GM18520 (cell line): ENCODE measurements at regions not wholly inside any gene's neighbourhood (a gene's known extent, or its start where the extent isn't known, plus 50 kb on each side); places are given as distances from the start of the nearest gene placed in this dataset.
"Not testable (repeated sequence)": the region's sequence is repeated elsewhere in the genome, so short reads cannot be mapped to it uniquely, and the experiment has no call there.

Experiments used
- ATAC-seq: cut with Tn5 transposase; IDR thresholded peaks from one replicate; pipeline ENCODE4 v1.9.1; 2021; ENCODE audit not compliant: unreplicated experiment

DNA sequence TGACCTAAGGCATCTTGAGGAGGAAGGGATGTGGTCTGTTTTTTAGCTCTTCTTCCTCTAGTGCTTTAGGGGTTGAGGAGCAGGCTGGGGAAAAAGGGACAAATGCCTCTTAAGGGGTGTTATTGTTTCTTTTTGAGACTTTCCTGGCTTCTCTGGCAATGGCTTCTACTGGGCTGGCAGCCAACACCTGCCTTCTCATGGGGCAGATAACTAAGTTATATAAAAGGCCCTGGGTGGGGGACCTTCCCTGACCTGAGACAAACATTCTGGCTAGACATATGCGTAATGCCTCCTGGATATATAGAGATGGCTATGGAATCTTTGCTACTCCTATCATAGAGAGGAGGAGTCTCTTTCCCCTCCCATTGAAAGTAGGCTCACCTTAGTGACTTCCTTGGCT is 179.2 kb upstream of the PROK2 start:
- ATAC-seq, result no peak

DNA sequence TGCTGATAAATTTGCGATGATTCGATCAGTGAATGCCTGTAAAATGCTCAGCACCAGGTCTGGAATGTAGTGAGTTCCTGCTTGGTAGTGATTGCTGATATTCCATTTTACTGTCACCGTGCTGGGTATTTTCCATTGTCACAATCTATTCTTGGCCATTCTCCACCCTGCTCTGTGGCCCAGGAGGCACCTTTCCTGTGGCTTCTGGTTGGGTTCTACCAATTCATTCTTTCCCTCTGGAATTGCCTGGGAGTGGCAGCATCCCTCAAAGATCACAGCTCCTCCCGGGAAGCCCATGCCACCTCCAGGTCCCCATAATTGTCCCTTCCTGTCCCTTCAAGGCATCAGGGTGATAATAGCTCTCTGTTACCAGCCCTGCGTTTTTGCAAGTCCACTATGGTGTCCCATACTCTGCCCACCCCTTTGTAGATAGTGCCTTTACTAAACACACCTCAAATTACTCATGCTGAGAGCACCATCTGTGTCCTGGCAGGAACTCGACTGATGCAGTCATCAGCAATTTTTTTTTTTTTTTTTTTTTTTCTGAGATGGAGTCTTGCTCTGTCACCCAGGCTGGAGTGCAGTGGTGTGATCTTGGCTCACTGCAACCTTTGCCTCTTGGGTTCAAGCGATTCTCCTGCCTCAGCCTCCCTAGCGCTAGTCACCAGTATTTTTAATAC is 177.8 kb upstream of the PROK2 start:
- ATAC-seq, result no peak

- no peak for ATAC-seq
Observed at GRCh38 chr3:71961891-71962290, 176.9 kb upstream of the PROK2 start.

- no peak for ATAC-seq
Observed at GRCh38 chr3:71961378-71961777, 176.4 kb upstream of the PROK2 start.

DNA sequence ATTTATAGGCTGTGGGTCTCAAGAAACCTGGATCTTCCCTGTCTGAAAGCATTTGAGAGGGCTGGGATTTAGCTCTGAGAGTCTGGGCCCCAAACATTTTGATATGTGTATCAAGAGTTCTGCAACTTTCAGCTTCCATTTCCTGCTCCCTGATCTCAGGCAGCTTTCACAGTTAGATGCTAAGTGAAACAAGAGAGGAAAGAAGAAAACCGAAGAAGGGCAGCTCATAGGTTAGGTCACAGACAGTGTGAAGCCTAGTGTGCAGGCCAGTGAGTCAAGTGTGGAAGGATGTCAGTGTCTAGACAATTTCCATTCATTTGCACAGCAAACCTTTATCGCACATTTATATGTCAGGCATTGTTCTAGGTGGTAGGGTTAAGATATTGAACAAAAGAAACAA is 173.6 kb upstream of the PROK2 start:
- ATAC-seq, result no peak

GRCh38 chr3:71956716-71957115 is 171.8 kb upstream of the PROK2 start:
- ATAC-seq, result no peak

DNA sequence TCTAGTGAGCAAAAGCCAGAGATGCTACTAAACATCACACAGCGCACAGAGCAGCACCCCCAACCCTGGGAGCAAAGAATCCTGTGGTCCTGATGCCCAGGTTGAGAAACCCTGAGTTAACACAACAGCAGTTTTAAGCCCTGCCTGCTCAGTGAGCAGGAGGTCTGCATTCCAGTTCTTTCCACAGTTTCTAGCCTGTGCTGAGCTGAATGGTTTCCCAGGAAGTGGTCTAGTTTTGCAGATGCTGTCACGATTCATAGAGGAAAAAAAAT is 171.1 kb upstream of the PROK2 start:
- ATAC-seq, result no peak

- no peak for ATAC-seq
Observed at GRCh38 chr3:71955240-71956068, 170.5 kb upstream of the PROK2 start.

- ATAC-seq, result no peak
Observed at GRCh38 chr3:71951842-71952241, 166.9 kb upstream of the PROK2 start.

- ATAC-seq, result no peak
Observed at GRCh38 chr3:71951361-71951760, 166.4 kb upstream of the PROK2 start.

DNA sequence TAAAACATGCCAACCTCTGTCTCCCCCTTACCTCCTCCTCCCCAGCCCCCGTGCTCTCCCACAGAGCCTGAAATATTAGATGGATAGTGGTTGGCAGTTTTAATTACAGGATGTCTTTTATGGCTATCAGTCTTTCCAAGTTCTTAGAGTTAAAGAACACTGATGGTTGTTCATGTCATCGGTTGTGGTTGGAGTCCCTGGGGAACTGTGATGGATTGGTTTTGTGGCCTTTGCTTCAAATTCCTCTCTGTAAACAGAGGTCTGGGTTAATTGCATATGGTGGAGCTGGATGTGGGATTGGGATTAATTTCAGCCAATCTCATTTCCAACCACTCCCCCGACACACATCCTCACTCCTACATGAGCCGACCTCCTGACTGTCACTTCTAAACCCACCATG is 164.5 kb upstream of the PROK2 start:
- ATAC-seq, result no peak

GRCh38 chr3:71944482-71945065 is 159.6 kb upstream of the PROK2 start:
- no peak for ATAC-seq

DNA sequence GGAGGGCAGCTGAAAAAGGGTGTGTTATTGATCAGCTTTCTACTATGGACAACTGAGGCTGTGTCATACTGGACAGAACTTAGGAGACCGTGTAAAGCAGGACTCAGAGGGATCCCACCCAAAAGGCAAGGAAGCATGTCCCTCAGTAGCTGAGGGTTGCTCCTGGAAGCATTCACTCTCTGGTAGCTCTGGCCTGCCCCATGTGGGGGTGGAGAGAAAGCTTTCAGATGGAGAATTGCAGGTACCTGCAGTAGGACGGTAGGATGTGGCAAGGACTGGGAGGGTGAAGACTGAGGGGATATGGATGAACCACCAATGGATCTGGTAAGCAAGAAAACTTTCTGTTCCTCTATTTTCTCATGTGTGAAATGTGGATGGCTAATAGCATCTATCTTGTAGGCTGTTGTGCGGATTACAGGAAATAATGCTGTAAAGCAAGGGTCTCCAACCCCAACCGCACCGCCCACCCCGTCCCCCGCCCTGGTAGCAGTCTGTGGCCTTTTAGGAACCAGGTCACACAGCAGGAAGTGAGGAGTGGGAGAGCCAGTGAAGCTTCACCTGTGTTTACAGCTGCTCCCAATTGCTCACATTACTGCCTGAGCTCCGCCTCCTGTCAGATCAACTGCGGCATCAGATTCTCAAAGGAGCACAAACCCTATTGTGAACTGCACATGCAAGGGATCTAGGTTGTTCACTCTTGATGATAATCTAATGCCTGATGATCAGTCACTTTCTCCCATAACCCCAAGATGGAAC is 157.7 kb upstream of the PROK2 start:
- ATAC-seq, result no peak

GRCh38 chr3:71940486-71940885 is 155.5 kb upstream of the PROK2 start:
- no peak for ATAC-seq

DNA sequence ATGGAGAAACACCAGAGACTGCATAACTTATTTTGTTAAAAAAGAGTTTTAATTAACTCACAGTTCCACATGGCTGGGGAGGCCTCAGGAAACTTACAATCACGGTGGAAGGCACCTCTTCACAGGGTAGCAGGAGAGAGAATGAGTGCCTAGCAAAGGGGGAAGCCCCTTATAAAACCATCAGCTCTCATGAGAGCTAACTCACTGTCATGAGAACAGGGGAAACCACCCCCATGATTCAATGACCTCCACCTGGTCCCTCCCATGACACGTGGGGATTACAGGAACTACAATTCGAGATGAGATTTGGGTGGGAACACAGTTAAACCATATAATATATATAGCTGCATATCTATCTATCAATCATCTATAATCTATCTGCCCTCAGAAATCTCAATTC is 153.1 kb upstream of the PROK2 start:
- not testable (repeated sequence) for ATAC-seq

DNA sequence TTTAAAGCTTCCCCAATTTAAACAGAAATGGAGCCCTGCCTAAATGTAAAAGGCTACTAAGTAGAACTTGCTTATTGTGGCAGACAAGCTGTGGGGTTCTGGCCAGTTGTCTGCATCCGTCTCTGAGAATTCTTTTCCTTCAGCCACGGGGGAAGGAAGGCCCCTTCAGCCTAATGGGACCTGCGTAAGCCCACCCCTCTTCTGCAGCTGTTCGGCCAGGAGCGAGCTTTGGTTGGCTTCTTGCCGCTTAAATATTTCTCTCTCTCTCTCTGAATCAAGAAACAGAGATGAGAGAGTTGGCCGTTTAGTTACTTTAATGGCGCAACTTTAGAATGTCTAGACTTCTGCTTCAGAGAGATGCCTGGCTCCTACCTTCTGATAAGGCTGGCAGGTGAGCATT is 151.7 kb upstream of the PROK2 start:
- no peak for ATAC-seq

DNA sequence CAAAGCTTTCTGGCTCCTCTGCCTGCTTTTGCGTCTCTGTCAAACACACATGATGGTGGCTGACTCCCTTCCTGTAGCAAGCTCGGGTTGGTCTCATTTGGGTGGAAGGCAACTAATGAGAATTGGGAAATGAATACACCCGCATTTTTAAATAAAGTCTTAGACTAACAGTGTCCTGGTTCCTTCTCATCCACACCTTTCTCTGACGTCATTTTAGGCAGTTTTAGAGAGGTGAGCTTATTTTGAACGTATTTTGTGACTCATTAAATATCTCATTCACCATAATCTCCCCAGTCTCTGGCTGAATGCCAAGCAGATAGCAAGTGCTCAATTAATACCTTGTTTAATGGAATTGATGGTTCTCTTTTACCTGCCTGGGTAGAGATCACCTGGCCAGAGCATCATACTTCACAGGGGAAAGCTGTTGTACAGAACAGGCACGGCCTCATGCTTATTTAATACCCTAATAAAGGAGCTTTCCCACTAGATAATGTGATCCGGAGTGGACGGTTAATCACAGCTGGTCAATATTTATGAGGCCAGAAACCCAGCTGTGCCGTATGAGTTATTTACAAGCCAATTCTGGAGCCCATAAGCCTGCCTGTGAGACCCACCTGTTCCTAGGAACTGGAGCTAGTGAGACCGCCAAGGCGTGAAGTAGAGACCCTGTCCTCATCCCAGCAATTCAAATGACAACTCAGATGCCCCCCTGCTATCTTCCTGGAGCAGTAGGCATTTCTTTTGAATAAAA is 149.7 kb upstream of the PROK2 start:
- ATAC-seq, result no peak

GRCh38 chr3:71931922-71932321 is 147.0 kb upstream of the PROK2 start:
- ATAC-seq, result no peak

GRCh38 chr3:71930056-71930991 is 145.4 kb upstream of the PROK2 start:
- ATAC-seq, result no peak

- no peak for ATAC-seq
Observed at GRCh38 chr3:71928212-71928611, 143.3 kb upstream of the PROK2 start.
